Neural cell (in vitro differentiated cells): ENCODE measurements at regions not wholly inside any gene's neighbourhood (a gene's known extent, or its start where the extent isn't known, plus 50 kb on each side); places are given as distances from the start of the nearest gene placed in this dataset.

Source experiments
- H2AFZ ChIP-seq: fragments of 200-600, 300-800 bp; sonication (generic), shearing (Covaris generic); 2 replicates; pipeline ENCODE4 v1.6.0; 2014; ENCODE audit warnings: low read depth, mild to moderate bottlenecking, antibody characterized with exemption, low read length, moderate library complexity
- H3F3A ChIP-seq: fragments of 200-600 bp; shearing (Covaris generic); 2 replicates; pipeline ENCODE4 v1.6.1; 2016; ENCODE audit warnings: mild to moderate bottlenecking, moderate library complexity, mixed read lengths, antibody characterized with exemption, low read length; ENCODE audit not compliant: insufficient read depth, poor library complexity, severe bottlenecking
- H3K27ac ChIP-seq: fragments of 200-600, 300-800 bp; sonication (generic), shearing (Covaris generic); 2 replicates; pipeline ENCODE4 v1.5.1; 2014; ENCODE audit warnings: mild to moderate bottlenecking, low read length, moderate library complexity
- H3K27me3 ChIP-seq: fragments of 300-800, 200-600 bp; sonication (generic), shearing (Covaris generic); 2 replicates; pipeline ENCODE4 v1.6.0; 2014; ENCODE audit warnings: mild to moderate bottlenecking, low read depth, low read length, moderate library complexity; ENCODE audit not compliant: insufficient read depth
- H3K36me3 ChIP-seq: fragments of 300-800, 200-600 bp; sonication (generic), shearing (Covaris generic); 2 replicates; pipeline ENCODE4 v1.5.1; 2014; ENCODE audit warnings: mild to moderate bottlenecking, antibody characterized with exemption, low read length, moderate library complexity; ENCODE audit not compliant: insufficient read depth
- H3K4me2 ChIP-seq: fragments of 300-800, 200-600 bp; sonication (generic), shearing (Covaris generic); 2 replicates; pipeline ENCODE4 v1.6.0; 2014; ENCODE audit warnings: mild to moderate bottlenecking, low read length
- H3K4me3 ChIP-seq: fragments of 300-800, 200-600 bp; sonication (generic), shearing (Covaris generic); 2 replicates; pipeline ENCODE4 v1.5.1; 2014; ENCODE audit warnings: mild to moderate bottlenecking, low read length, moderate library complexity
- H3K79me2 ChIP-seq: fragments of 200-600 bp; shearing (Covaris generic); replicated peaks from 2 replicates; pipeline ENCODE4 v1.6.0; 2014; ENCODE audit warnings: mild to moderate bottlenecking, low read length, moderate library complexity; ENCODE audit not compliant: insufficient read depth
- H3K9ac ChIP-seq: fragments of 300-800, 200-600 bp; sonication (generic), shearing (Covaris generic); 2 replicates; pipeline ENCODE4 v1.6.1; 2016; ENCODE audit warnings: mild to moderate bottlenecking, low read length, mixed read lengths
- H3K9me2 ChIP-seq: fragments of 200-600 bp; shearing (Covaris generic); 2 replicates; pipeline ENCODE4 v1.6.1; 2016; ENCODE audit warnings: mild to moderate bottlenecking, low read length, mixed read lengths; ENCODE audit not compliant: insufficient read depth
- H3K9me3 ChIP-seq: fragments of 200-600, 300-800 bp; sonication (generic), shearing (Covaris generic); 2 replicates; pipeline ENCODE4 v1.6.1; 2016; ENCODE audit warnings: mild to moderate bottlenecking, mixed run types, low read length, moderate library complexity, mixed read lengths
- H4K20me1 ChIP-seq: fragments of 200-600 bp; shearing (Covaris generic); 2 replicates; pipeline ENCODE4 v1.6.1; 2016; ENCODE audit warnings: mild to moderate bottlenecking, mixed run types; ENCODE audit not compliant: insufficient read depth
- EP300 ChIP-seq: fragments of 450-650 bp; conservative IDR thresholded peaks from 2 replicates; pipeline ENCODE4 v1.6.1; 2014; ENCODE audit warnings: antibody characterized with exemption, mild to moderate bottlenecking, moderate library complexity; ENCODE audit not compliant: poor library complexity, severe bottlenecking
- EZH2 ChIP-seq: fragments of 200-600, 300-800 bp; shearing (Covaris generic), sonication (generic); IDR thresholded peaks from 2 replicates; pipeline ENCODE4 v1.6.1; 2014; ENCODE audit warnings: antibody characterized with exemption, low read length, borderline replicate concordance, mild to moderate bottlenecking; ENCODE audit not compliant: insufficient read depth, poor library complexity, severe bottlenecking
- MXI1 ChIP-seq: fragments of 450-650 bp; conservative IDR thresholded peaks from 2 replicates; pipeline ENCODE4 v1.6.1; 2014; ENCODE audit warnings: antibody characterized with exemption, mild to moderate bottlenecking; ENCODE audit not compliant: poor library complexity, severe bottlenecking
- POLR2AphosphoS5 ChIP-seq: IDR thresholded peaks from 2 replicates; pipeline ENCODE4 v1.6.1; 2012
- RAD21 ChIP-seq: fragments of 450-650 bp; conservative IDR thresholded peaks from 2 replicates; pipeline ENCODE4 v1.6.1; 2014; ENCODE audit warnings: antibody characterized with exemption, mild to moderate bottlenecking, moderate library complexity
- SMC3 ChIP-seq: fragments of 450-650 bp; conservative IDR thresholded peaks from 2 replicates; pipeline ENCODE4 v1.6.1; 2014; ENCODE audit warnings: antibody characterized with exemption, mild to moderate bottlenecking, moderate library complexity; ENCODE audit not compliant: poor library complexity
- TAF1 ChIP-seq: IDR thresholded peaks from 2 replicates; pipeline ENCODE4 v1.6.1; 2012; ENCODE audit warnings: low read depth
- TF ChIP-seq, protein P1 (sequence below): fragments of 450-650 bp; IDR thresholded peaks from 2 replicates; pipeline ENCODE4 v1.5.1; 2014; ENCODE audit warnings: antibody characterized with exemption, mild to moderate bottlenecking, moderate library complexity; ENCODE audit not compliant: poor library complexity, severe bottlenecking
- TF ChIP-seq, protein P2 (sequence below): IDR thresholded peaks from 2 replicates; pipeline ENCODE4 v1.6.1; 2012; ENCODE audit warnings: borderline replicate concordance

DNA sequence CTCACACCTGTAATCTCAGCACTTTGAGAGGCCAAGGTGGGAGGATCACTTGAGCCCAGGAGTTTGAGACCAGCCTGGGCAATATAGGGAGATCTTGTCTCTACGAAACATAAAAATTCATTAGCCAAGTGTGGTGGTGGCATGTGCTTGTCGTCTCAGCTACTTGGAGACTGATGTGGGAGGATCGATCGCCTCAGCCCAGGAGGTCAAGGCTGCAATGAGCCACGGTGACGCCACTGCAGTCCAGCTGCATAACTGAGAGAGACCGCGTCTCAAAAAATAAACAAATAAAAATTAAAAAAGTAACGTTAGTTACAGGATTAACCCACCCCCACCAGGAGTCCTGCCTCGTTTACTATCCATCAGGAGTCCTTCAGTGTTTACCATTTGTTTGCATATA, 345.1 kb downstream of the BTBD3 start:
- no peaks in the 10 kb centered on the region for H3F3A ChIP-seq
- no peaks in the 10 kb centered on the region for H3K9me3 ChIP-seq
- H3K4me3 ChIP-seq = no peak overlapping the region
- H3K27ac ChIP-seq = no peak overlapping the region
- H3K36me3 ChIP-seq = no peaks in the 10 kb centered on the region
- no peaks in the 10 kb centered on the region for H3K27me3 ChIP-seq
- H3K4me2 ChIP-seq = no peak overlapping the region
- H3K9ac ChIP-seq = no peak overlapping the region
- no peaks in the 10 kb centered on the region for H4K20me1 ChIP-seq
- no peaks in the 10 kb centered on the region for H3K79me2 ChIP-seq
- no peak for TF ChIP-seq EP300
- TF ChIP-seq TAF1 = no peak
- no peak for TF ChIP-seq POLR2AphosphoS5
- TF ChIP-seq EZH2 = no peak
- TF ChIP-seq, protein P1, sequence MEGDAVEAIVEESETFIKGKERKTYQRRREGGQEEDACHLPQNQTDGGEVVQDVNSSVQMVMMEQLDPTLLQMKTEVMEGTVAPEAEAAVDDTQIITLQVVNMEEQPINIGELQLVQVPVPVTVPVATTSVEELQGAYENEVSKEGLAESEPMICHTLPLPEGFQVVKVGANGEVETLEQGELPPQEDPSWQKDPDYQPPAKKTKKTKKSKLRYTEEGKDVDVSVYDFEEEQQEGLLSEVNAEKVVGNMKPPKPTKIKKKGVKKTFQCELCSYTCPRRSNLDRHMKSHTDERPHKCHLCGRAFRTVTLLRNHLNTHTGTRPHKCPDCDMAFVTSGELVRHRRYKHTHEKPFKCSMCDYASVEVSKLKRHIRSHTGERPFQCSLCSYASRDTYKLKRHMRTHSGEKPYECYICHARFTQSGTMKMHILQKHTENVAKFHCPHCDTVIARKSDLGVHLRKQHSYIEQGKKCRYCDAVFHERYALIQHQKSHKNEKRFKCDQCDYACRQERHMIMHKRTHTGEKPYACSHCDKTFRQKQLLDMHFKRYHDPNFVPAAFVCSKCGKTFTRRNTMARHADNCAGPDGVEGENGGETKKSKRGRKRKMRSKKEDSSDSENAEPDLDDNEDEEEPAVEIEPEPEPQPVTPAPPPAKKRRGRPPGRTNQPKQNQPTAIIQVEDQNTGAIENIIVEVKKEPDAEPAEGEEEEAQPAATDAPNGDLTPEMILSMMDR = no peak
- TF ChIP-seq SMC3 = no peak
- TF ChIP-seq, protein P2, sequence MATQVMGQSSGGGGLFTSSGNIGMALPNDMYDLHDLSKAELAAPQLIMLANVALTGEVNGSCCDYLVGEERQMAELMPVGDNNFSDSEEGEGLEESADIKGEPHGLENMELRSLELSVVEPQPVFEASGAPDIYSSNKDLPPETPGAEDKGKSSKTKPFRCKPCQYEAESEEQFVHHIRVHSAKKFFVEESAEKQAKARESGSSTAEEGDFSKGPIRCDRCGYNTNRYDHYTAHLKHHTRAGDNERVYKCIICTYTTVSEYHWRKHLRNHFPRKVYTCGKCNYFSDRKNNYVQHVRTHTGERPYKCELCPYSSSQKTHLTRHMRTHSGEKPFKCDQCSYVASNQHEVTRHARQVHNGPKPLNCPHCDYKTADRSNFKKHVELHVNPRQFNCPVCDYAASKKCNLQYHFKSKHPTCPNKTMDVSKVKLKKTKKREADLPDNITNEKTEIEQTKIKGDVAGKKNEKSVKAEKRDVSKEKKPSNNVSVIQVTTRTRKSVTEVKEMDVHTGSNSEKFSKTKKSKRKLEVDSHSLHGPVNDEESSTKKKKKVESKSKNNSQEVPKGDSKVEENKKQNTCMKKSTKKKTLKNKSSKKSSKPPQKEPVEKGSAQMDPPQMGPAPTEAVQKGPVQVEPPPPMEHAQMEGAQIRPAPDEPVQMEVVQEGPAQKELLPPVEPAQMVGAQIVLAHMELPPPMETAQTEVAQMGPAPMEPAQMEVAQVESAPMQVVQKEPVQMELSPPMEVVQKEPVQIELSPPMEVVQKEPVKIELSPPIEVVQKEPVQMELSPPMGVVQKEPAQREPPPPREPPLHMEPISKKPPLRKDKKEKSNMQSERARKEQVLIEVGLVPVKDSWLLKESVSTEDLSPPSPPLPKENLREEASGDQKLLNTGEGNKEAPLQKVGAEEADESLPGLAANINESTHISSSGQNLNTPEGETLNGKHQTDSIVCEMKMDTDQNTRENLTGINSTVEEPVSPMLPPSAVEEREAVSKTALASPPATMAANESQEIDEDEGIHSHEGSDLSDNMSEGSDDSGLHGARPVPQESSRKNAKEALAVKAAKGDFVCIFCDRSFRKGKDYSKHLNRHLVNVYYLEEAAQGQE = no peak
- no peak for TF ChIP-seq MXI1
- TF ChIP-seq RAD21 = no peak
- H2AFZ ChIP-seq = no peak overlapping the region
- H3K9me2 ChIP-seq = no peaks in the 10 kb centered on the region

DNA sequence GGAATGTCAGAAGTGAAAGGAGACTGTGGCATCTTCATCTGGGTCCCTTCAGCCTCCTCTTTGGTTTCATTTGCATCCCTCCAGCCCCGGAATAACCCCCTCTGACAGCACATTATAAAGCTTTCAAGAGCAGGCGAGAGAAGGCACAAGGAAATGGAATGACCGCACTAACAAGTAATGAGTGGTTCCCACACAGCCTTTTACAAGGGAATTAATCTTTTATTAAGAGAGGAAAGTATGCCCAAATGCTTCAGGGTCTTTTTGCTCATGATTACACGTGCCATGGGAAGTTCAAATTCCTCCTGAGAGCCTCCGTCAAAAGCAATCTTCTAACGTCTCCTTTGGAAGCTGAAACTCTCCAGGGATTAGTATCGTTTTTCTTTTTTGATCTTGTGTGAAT, 347.0 kb downstream of the BTBD3 start:
- Histone ChIP-seq H3K9me2 (no peaks in the 10 kb centered on the region), H3K9me3 (no peaks in the 10 kb centered on the region), H3K27me3 (no peaks in the 10 kb centered on the region), H3K36me3 (no peaks in the 10 kb centered on the region), H4K20me1 (no peaks in the 10 kb centered on the region), H3K27ac (no peak overlapping the region), H3K79me2 (no peaks in the 10 kb centered on the region), H3F3A (no peaks in the 10 kb centered on the region), H3K4me3 (no peak overlapping the region), H3K9ac (no peak overlapping the region), H3K4me2 (no peak overlapping the region), H2AFZ (no peak overlapping the region)
- TF ChIP-seq RAD21 (no peak), POLR2AphosphoS5 (no peak), EP300 (no peak), TAF1 (no peak), MXI1 (no peak), SMC3 (no peak), EZH2 (no peak)
- TF ChIP-seq, protein P2 = no peak
- TF ChIP-seq, protein P1 = no peak
